ENCODE measurements at regions not wholly inside any gene's neighbourhood (a gene's known extent, or its start where the extent isn't known, plus 50 kb on each side); places are given as distances from the start of the nearest gene placed in this dataset.

DNA sequence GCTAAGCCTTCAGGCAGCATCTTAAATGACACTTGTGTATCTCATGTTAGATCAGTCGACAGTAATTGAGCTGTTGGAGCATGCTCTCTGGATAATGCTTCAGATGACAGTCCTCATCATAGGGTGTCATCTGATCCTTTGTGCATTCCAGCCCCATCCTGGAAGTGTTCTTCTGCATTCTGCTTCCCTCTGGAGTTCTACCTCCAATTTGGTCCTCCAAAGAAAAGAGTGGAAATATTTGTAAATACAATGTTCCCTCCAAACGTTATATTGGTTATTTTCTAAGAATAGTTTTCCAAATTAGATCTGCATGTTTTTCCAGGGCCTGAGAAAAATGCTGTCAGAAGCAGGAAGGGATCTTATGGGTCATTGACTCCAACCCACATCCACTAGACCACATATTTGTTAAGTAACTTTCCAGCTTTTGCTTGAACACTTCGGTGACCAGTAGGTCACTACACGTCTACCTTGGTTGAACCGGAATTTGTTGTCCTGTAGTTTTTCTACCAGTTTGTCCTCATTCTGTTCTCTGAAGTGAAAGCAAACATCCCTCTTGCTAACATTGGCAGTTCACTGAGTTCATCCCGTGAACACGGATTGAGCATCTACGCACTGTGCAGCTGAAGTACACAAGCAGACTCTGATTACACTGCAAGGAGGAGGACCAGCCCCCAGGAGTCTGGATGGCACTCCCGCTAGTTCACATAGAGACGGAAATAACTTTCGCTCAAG is 136.0 kb downstream of the TLR5 start:
- TF ChIP-seq TCF4 (CRISPR knock-in tag; IDR thresholded peaks at IDR 0.05; ENCODE audit: borderline replicate concordance) (no peak), BACH2 (CRISPR knock-in tag; IDR thresholded peaks at IDR 0.05; ENCODE audit: borderline replicate concordance) (no peak), SNAI2 (CRISPR knock-in tag; IDR thresholded peaks at IDR 0.05) (no peak), ISL1 (CRISPR knock-in tag; IDR thresholded peaks at IDR 0.05) (no peak), GLIS3 (CRISPR knock-in tag; IDR thresholded peaks at IDR 0.05) (no peak), ARNTL (CRISPR knock-in tag; IDR thresholded peaks at IDR 0.05; ENCODE audit: borderline replicate concordance, low read depth) (no peak), OSR1 (CRISPR knock-in tag; IDR thresholded peaks at IDR 0.05) (no peak), ZNF565 (CRISPR knock-in tag; conservative IDR thresholded peaks at IDR 0.05; ENCODE audit: low read depth) (no peak), CSDC2 (CRISPR knock-in tag; IDR thresholded peaks at IDR 0.05) (no peak)
- TF ChIP-seq, protein P1, sequence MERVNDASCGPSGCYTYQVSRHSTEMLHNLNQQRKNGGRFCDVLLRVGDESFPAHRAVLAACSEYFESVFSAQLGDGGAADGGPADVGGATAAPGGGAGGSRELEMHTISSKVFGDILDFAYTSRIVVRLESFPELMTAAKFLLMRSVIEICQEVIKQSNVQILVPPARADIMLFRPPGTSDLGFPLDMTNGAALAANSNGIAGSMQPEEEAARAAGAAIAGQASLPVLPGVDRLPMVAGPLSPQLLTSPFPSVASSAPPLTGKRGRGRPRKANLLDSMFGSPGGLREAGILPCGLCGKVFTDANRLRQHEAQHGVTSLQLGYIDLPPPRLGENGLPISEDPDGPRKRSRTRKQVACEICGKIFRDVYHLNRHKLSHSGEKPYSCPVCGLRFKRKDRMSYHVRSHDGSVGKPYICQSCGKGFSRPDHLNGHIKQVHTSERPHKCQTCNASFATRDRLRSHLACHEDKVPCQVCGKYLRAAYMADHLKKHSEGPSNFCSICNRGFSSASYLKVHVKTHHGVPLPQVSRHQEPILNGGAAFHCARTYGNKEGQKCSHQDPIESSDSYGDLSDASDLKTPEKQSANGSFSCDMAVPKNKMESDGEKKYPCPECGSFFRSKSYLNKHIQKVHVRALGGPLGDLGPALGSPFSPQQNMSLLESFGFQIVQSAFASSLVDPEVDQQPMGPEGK (CRISPR knock-in tag; IDR thresholded peaks at IDR 0.05; ENCODE audit: borderline replicate concordance), result no peak
- TF ChIP-seq, protein P2, sequence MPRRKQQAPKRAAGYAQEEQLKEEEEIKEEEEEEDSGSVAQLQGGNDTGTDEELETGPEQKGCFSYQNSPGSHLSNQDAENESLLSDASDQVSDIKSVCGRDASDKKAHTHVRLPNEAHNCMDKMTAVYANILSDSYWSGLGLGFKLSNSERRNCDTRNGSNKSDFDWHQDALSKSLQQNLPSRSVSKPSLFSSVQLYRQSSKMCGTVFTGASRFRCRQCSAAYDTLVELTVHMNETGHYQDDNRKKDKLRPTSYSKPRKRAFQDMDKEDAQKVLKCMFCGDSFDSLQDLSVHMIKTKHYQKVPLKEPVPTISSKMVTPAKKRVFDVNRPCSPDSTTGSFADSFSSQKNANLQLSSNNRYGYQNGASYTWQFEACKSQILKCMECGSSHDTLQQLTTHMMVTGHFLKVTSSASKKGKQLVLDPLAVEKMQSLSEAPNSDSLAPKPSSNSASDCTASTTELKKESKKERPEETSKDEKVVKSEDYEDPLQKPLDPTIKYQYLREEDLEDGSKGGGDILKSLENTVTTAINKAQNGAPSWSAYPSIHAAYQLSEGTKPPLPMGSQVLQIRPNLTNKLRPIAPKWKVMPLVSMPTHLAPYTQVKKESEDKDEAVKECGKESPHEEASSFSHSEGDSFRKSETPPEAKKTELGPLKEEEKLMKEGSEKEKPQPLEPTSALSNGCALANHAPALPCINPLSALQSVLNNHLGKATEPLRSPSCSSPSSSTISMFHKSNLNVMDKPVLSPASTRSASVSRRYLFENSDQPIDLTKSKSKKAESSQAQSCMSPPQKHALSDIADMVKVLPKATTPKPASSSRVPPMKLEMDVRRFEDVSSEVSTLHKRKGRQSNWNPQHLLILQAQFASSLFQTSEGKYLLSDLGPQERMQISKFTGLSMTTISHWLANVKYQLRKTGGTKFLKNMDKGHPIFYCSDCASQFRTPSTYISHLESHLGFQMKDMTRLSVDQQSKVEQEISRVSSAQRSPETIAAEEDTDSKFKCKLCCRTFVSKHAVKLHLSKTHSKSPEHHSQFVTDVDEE (CRISPR knock-in tag; IDR thresholded peaks at IDR 0.05), result no peak
- TF ChIP-seq, protein P3, sequence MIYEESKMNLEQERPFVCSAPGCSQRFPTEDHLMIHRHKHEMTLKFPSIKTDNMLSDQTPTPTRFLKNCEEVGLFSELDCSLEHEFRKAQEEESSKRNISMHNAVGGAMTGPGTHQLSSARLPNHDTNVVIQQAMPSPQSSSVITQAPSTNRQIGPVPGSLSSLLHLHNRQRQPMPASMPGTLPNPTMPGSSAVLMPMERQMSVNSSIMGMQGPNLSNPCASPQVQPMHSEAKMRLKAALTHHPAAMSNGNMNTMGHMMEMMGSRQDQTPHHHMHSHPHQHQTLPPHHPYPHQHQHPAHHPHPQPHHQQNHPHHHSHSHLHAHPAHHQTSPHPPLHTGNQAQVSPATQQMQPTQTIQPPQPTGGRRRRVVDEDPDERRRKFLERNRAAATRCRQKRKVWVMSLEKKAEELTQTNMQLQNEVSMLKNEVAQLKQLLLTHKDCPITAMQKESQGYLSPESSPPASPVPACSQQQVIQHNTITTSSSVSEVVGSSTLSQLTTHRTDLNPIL (CRISPR knock-in tag; IDR thresholded peaks at IDR 0.05; ENCODE audit: low read depth), result no peak
